NCI-H2029 (cell line): ENCODE measurements at regions not wholly inside any gene's neighbourhood (a gene's known extent, or its start where the extent isn't known, plus 50 kb on each side); places are given as distances from the start of the nearest gene placed in this dataset.
"Not testable (repeated sequence)": the region's sequence is repeated elsewhere in the genome, so short reads cannot be mapped to it uniquely, and the experiment has no call there.

Experiments
- DNase-seq: peaks from one replicate; lab custom pipeline; 2025; lab: John Stamatoyannopoulos, UW

DNA sequence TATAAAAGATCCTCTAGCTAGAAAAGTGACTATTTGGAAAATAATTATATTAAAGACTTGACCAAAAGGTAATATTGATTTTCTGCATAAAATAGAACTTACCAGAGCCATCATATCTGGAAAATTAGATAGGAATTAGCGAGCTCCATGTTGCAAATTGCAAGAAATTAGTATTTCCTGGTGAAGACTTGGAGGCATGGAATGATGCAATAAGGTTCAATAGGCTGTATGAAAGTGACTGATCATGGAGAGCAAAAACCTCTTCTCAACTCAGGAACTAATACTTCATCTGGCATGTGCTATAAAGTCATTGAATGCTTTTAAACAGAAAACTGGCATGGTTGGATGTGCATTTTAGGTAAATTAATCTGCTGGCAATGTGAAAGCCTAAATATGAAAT is 66.3 kb upstream of the UFM1 start:
- no peak for DNase-seq

DNA sequence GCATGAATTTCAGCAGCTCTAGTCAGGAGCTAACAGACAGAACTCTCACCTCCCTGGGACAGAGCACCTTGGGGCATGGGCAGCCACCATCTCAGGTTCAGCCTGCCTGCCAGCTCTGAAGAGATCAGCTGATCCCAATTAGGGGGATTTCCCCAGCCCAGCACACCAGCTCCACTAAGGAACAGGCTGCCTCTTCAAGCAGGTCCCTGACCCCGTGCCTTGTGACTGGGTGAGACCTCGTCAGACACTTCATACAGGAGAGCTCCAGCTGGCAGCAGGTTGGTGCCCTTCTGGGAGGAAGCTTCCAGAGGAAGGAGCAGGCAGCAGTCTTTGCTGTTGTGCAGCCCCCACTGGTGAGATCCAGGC is 84.5 kb upstream of the UFM1 start:
- DNase-seq = peak; percentile 46

DNA sequence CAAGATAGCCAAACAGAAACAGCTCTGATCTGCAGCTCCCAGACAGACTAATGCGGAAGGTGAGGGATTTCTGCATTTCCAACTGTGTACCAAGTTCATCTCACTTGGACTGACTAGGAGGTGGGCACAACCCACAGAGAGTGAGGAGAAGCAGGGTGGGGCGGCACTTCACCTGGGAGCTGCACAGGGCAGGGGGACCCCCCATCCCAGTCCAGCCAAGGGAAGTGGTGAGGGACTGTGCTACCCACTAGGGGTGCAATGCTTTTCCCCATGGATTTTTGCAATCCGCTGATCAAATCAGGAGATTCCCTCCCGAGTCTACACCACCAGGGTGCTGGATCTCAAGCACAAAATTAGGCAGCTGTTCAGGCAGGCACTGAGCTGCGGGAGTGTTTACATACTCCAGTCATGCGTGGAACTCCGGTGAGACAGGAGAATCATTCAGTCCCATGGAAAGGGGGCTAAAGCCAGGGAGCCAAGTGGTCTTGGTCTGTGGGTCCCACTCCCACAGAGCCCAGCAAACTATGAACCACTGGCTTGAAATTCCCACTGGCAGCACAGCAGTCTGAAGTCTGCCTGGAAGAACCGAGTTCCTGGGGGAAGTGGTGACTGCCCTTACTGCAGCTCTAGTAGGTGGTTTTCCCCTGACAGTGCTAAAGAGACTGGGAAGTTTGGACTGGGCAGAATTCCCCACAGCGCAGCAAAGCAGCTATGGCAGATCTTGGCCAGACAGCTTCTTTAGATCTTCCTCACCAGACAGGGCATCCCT is 85.1 kb upstream of the UFM1 start:
- peak; percentile 8 for DNase-seq

DNA sequence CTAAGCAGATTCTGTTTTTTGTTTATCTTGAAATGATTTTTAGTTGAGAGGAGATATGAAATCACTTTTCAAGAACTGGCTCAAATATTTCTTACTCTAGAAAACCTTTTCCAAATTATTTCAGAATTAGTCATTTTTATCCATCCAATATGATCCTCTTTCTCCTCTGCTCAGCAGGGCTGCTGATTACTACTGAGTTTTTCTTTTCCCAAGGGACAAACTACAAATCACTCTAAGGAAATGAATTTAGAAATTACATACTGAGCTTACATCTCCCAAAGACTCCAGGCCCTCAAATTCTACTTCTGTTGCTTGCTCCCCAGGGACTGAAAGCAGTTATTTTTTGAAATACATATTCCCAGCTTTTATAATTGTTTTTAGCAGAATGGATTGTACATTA is 87.4 kb upstream of the UFM1 start:
- DNase-seq = no peak

DNA sequence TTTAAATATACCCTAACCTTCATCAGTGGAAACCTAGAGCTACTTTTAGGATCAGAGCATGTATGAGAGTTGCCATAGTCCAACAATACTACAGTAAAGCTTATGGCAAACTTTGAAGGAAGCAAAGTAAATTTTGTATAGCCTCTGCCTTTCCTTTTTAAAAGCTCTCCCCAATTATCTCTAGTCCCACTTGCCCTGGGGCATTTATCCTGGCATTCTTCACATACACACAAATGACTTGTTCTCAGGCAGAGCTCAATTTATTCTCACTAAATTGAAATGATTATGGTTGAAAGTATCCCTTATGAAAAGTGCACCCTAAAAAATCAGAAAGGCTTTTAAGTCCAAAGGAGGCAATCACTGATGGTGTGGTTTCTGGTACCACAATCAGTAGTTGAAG is 94.1 kb upstream of the UFM1 start:
- no peak for DNase-seq

DNA sequence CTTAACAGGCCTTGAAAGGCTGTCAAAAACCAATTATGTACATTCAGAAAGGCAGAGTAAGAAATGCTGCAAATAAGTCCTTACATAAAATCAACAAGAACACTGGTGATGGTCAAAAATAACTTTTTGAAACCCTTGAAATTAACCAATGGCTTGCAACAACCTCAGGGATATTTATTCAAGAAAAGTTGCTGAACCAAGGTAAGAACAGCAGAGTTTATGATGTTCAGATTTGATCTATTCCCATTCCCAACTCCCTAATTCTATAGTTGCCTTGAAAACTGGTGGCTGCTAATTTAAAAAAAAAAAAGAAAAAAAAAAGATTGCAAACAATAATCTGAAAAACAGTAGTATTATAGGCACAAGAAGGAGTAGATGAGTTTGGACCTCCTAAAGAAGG is 109.8 kb upstream of the UFM1 start:
- DNase-seq = no peak

DNA sequence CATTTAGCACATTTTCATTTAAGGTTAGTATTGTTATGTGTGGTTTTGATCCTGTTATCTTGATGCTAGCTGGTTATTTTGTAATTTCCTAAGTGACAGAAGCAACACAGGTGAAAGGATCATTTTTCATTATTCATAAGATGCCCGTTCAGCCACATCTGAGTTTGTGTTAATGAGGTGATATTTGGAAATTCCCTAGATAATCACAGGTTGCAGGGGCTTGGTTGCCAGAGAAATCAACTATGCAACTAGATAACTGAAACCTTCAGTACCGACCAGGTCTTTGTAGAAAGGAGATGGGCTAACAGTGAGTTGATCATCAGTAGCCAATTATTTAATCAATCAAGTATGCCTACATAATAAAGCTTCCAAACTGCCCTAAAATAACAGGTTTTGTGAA is 121.3 kb upstream of the UFM1 start:
- DNase-seq = no peak

DNA sequence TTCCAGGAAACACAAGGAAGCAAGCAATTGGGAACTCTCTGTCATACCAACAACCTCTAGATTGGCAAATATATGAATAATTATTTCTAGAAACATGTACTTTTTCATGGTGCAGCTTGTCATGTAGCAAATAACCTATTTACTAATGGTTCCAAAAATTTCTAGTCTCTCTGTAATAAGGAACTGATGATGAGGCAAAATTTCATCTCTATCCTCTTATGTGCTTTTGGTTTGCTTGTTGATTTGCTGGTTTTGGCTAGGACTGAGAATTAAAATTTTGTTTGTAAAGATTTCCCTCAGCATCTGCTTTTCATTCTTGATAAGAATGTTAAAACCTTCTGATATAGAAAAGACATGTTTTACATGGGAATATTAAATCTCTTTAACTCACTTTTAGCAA is 123.2 kb upstream of the UFM1 start:
- DNase-seq = no peak

DNA sequence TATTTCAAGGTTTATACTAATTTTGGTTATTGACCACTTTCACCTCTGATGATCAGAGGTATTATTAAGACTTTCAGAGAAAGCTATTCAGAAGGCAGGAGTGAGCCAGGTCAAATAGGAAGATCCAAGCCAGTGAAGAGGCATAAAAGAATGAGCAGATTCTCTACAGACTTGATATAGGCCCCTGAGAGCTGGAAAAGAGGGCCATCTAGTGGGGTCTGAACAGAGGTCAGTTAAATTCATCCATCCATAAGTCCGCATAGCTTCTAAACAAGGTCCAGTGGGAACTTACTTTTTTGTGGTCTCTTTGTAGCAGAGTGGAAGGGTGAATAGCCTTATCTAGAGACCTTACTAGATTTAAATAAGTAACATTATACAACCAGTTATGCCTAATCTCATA is 126.6 kb upstream of the UFM1 start:
- no peak for DNase-seq

DNA sequence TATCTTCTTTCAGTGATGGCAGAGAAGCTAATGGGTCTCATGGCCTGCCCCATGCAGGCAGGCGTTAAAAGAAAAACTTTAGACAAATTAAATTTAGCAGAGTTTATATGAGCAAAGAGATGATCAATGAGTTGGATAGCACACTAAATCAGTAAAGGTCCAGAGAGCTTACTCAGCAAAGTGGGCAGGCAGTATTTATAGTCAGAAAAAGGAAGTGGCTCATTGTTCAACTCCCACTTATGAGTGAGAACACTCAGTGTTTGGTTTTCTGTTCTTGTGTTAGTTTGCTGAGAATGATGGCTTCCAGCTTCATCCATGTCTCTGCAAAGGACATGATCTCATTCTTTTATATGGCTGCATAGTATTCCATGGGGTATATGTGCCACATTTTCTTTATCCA is 128.5 kb upstream of the UFM1 start:
- DNase-seq = not testable (repeated sequence)

DNA sequence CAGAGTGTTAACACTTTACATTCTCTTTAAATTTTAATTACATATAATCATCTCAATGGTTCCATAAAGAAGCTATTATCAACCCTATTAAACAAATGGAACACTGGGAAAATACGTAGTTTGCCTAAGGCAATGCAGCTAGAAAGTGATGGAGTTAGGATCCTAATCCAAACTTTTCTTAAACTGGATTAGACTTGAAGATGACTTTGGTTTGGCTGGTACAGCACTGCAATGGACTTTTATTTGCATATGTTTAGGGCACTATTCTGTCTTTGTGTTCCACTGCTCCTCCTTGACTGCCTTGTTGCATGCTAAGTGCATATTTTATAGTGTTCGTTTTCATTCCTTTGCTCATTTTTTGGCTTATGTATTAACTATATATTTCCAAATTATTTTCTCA is 133.5 kb upstream of the UFM1 start:
- no peak for DNase-seq

DNA sequence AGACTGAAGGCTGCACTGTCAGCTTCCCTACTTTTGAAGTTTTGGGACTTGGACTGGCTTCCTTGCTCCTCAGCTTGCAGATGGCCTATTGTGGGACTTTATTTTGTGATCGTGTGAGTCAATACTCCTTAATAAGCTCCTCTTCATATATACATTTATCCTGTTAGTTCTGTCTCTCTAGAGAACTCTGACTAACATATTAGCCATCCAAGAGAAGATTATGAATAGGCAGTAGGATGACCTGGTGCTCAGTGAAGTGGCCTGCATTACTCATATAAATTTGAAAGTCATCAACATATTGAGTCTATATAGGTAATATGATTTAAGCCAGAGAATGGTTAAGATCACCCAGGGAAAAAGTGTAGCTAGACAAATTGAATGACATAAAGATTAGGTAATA is 136.3 kb upstream of the UFM1 start:
- no peak for DNase-seq

DNA sequence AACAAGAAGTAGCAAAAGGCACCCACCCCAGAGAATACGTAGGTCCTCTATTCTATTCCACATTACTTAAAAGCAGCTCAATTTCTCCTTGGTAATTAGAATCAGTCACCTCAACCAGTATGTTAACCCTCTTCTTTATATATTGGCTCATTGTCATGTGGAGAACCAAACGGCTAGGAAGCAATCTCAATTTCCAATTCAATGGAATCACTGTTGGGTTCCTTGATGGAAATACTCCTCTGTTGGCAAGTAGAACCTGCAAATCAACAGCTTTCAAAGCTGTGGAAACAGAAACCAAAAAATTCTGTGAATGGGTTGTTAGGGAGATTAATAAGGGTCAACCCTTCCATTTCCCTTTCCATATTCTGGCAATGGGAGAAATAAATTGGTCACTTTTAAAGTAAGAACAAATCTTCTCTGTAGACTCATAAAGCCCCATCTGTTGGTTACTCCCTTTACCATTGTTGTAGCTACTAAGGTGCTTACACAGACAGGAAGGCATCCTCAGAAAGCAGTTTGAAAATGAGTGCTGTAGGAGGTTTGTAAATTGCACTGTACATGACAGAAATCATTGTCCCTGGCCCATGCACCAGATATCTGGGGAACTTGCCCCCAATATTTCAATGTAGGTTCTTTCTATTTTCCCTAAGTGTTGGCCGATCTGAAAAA is 138.6 kb upstream of the UFM1 start:
- DNase-seq = no peak

DNA sequence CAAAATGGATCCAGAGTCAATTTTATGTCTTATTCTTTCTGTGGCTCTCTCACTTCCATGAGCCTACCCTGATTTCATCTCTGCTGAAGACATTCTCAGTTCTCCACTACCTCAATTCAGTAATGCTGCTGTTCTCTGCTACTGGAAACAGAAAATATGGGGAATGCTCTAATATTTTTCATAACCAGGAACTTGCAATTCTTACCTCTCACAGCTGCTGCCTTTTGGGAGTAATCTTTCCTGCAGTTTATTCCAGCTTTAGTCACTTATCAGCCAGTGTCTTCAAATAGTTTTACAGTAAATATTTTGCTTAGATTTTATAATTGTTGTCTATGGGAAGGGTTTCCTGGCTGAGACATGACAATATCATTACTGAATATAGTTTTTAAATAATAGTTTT is 145.1 kb upstream of the UFM1 start:
- no peak for DNase-seq

DNA sequence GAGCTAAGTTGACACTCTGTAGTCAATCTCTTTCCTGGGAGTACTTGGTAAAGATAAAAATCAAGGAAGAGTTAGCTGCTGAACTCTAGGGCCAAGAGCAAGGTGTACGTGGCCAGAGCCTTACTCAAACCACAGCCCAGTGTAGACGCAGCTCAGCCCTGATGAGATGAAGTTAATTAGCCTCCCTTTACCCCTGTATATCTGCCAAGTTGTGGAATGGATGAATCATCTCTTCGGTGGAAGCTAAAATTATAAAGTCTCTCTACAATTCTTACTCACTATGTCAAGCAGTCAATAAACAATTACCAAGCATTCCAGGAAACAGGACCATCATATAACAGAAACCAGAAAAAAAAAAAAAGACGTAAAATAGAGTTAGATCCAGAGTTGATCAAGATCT is 146.9 kb upstream of the UFM1 start:
- no peak for DNase-seq

DNA sequence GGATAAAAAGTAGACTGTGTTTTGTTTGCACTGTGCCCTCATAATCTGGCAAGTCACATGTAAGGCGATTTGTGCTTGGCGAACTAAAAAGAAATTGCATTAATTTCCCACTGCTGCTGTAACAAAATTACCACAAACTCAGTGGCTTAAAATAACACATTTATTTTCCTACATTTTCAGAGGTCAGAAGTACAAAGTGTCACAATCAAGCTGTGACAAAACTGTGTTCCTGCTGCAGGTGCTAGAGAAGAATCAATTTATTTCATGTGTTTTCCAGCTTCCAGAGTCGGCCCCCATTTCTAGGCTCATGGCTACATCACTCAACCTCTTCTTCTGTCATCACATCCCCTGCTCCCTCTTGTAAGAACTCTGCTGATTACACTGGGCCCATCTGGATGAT is 158.6 kb upstream of the UFM1 start:
- no peak for DNase-seq

DNA sequence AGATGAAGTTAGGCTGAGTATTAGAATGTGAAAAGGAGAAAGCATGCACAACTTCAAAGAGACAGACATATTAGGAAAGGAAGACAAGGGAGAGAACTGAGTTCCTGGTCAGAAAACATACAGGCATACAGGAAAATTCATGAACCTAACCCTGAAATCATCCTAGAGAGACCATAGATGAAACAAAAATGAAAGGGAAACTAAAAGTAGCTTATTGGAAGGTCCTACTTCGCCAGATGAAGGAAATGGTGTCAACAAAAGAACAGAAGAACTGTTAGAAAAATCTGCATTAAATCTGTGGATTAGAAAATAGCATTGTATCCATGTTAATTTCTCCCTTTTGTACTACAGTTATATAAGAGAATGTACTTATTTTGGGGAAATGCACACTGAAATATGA is 169.0 kb upstream of the UFM1 start:
- DNase-seq = no peak

DNA sequence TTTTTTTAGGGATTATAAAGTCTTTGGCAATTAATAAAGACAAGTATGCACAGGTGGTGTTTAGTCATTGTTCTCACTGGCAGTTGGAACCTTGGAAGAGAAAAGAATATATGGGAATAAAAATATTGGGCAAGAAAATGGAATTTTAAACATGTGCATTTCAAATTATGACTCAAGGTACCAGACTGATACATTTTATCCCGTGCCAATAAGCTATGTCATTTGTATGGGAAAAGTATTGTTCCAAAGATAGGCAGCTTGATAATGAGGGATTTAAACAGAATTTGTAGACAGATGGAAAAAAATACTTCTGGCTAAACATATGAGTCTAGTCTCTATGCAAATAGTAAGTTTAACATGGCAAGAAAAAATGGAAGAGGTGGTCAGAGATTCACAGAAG is 169.5 kb upstream of the UFM1 start:
- no peak for DNase-seq

DNA sequence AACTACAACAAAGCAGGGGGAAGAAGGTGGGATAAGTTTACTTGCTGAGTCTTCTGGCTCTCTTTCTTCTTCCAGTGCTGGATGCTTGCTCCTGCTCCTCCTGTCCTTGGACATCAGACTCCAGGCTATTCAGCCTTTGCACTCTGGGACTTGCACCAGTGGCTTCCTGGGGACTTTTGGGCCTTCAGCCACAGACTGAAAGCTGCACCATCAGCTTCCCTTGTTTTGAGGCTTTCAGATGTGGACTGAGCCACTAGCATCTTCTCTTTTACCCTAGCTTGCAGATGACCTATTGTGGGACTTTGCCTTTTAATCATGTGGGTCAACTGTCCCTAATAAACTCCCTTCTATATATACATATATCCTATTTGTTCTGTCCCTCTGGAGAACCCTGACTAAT is 173.0 kb upstream of the UFM1 start:
- no peak for DNase-seq

DNA sequence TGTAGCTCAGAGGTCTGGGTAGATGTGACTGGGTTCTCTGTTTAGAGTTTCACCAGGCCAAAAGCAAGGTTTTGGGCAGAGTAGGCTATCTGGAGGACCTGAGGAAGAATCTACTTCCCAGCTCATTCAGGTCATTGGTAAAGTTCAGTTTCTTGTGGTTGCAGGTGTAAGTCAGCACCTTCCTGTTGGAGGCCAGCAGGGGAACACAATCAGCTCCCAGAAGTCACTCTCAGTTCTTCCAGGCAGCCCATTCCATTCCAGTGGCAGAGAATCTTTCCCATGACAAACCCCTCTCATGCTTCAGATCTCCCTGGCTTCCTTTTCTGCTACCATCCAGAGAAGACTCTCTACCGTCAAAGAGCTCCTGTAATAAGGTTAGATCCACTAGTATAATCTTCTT is 176.2 kb upstream of the UFM1 start:
- no peak for DNase-seq

DNA sequence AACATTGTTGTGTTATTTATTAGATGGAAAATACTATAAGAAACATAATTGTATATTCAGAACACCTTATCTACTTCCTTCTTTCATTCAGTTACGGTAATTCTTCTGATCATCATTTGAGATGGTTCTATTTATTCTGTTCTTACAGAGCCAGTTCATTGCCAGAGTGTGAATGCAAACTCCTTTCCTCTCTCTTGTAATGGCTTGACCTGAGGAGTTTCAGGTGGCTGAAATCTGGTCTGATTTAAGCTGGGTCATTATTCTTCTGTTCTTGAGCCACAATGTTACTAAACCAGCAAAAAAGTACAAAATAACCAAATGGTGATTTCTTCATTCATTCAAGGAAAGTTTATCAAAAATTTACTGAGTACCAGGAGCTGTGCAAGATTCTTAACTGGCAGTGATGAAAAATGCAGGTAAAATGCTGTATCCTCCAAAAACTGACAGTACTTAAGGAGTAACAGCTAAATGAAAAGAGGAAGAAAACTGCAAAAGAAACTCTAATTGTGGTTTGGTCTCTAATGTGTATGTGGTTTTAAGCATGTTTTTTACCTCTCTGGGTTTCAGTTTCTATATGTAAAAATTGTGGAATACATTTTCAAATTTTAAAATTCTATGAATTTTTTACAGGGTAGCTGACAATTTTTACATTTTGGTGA is 182.4 kb upstream of the UFM1 start:
- no peak for DNase-seq

DNA sequence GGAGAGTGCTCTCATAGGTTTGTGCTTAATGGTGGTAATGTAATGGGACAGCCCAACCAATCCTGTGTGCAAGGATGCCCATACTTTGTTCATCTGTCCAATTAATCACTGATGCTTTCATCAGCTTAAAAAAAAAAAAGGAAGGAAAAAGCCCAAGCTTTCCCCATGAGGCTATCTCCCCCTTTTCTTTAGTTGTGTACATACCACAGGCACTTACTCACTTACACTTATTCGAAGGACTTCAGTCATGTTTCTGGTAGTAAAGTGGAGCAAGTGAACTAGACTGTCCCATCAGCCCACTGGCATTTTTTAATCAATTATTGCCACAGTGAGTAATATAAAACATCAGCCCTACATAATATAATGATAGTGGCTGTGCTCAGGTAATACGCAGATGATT is 183.5 kb upstream of the UFM1 start:
- DNase-seq = no peak

DNA sequence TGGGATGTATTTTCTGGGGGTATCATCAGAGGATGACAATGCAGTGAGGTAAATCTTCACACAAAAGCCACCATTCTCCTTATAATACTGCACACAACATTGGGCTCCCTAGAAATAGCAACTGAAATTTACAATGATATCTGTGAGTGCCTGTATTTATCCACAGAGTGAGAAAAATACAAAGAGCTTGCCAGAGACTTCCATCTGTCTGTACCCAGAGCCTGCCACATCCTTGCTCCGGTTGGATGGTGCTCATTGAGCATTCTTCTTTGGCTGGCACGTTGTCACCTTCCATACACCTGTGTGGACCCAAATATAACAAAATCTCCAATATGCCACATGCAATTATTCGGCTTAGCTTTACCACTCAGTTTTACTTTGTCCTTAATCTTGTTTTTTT is 189.5 kb upstream of the UFM1 start:
- DNase-seq = no peak

DNA sequence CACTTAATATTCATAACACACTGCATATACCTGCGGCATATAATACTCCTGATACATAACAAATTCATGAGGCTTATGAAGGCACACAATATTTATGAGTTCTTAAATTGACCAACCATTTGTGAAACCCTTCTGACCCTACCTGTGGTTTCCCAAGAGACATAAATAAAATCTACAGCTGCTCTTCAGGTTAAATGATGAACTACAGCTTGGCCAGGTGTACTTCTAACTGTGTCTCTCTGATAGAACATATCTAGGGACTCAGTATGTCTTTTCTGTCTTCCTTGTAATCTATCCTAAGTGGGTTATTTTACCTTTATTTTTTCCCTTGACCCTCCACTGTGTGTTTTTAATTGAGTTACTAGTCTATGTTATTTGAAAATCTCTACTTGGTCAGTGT is 189.9 kb upstream of the UFM1 start:
- DNase-seq = no peak
